BE2C (cell line): ENCODE measurements at regions not wholly inside any gene's neighbourhood (a gene's known extent, or its start where the extent isn't known, plus 50 kb on each side); places are given as distances from the start of the nearest gene placed in this dataset.

Experiments used
- DNase-seq: peaks from one replicate; pipeline ENCODE4 v3.0.0-alpha.2; 2020
- H3K27me3 ChIP-seq: fragments of 250-450 bp; sonication (Bioruptor Pico); 2 replicates; pipeline ENCODE4 v1.5.1; 2020; ENCODE audit warnings: mild to moderate bottlenecking
- H3K36me3 ChIP-seq: fragments of 250-450 bp; sonication (Bioruptor Pico); 2 replicates; pipeline ENCODE4 v1.5.1; 2020; ENCODE audit warnings: mild to moderate bottlenecking
- H3K4me1 ChIP-seq: fragments of 250-450 bp; sonication (Bioruptor Pico); 2 replicates; pipeline ENCODE4 v1.5.1; 2020
- H3K4me3 ChIP-seq: 2 replicates; pipeline ENCODE4 v1.5.1; 2011; ENCODE audit warnings: low read depth, low read length
- H3K9me3 ChIP-seq: fragments of 250-450 bp; sonication (Bioruptor Pico); 2 replicates; pipeline ENCODE4 v1.5.1; 2020
- TF ChIP-seq, protein P1 (sequence below): IDR thresholded peaks from 2 replicates; pipeline ENCODE4 v1.5.1; 2012; ENCODE audit warnings: mild to moderate bottlenecking, low read depth, low read length

DNA sequence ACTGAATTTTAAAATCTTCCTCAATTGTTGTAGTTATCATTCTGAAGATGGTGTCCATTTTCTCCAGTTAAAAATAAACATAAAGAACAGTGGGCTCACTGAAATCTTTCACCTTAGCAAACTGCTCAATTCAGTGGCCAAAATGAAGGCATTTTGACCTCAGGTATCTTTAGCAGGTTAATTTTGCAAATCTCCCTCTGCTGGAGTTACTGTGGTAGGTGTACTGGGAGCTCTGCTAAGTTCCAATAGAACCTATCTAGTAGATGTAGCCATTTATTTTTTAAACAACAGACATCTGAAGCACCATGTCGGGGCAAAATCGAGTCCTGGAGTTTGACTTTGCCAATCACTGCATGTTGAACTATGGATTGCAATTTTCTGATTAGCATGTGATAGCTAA, 177.1 kb downstream of the IRS1 start:
- no peaks in the 10 kb centered on the region; the same call in 1 of the 2 replicates for H3K9me3 ChIP-seq
- H3K4me1 ChIP-seq: no peaks in the 10 kb centered on the region
- TF ChIP-seq, protein P1, sequence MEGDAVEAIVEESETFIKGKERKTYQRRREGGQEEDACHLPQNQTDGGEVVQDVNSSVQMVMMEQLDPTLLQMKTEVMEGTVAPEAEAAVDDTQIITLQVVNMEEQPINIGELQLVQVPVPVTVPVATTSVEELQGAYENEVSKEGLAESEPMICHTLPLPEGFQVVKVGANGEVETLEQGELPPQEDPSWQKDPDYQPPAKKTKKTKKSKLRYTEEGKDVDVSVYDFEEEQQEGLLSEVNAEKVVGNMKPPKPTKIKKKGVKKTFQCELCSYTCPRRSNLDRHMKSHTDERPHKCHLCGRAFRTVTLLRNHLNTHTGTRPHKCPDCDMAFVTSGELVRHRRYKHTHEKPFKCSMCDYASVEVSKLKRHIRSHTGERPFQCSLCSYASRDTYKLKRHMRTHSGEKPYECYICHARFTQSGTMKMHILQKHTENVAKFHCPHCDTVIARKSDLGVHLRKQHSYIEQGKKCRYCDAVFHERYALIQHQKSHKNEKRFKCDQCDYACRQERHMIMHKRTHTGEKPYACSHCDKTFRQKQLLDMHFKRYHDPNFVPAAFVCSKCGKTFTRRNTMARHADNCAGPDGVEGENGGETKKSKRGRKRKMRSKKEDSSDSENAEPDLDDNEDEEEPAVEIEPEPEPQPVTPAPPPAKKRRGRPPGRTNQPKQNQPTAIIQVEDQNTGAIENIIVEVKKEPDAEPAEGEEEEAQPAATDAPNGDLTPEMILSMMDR: no peak
- H3K4me3 ChIP-seq: no peak overlapping the region
- no peak for DNase-seq
- H3K27me3 ChIP-seq: no peaks in the 10 kb centered on the region
- no peaks in the 10 kb centered on the region for H3K36me3 ChIP-seq

DNA sequence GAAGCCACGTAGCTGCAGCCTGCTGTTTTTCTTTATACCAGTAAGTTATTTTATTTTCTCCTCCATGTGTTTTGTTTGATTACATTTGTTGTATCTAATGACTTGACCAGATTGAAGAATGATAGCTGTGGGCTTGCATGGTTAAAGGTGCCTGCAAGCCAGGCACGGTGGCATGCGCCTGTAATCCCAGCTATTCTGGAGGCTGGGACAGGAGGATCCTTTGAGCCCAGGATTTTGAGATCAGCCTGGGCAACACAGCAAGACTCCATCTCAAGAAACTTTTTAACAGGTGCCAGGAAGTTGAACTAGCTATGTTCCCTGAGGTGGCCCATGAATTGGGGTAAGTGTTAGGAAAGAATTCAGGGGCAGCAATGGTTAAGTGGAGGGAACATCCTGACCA, 179.4 kb downstream of the IRS1 start:
- TF ChIP-seq, protein P1: no peak
- Histone ChIP-seq H3K4me3 (no peak overlapping the region), H3K27me3 (no peaks in the 10 kb centered on the region), H3K9me3 (no peaks in the 10 kb centered on the region; the same call in 1 of the 2 replicates), H3K4me1 (peaks cover 3% of the 10 kb centered on the region; the same call in 1 of the 2 replicates), H3K36me3 (no peaks in the 10 kb centered on the region)
- no peak for DNase-seq

DNA sequence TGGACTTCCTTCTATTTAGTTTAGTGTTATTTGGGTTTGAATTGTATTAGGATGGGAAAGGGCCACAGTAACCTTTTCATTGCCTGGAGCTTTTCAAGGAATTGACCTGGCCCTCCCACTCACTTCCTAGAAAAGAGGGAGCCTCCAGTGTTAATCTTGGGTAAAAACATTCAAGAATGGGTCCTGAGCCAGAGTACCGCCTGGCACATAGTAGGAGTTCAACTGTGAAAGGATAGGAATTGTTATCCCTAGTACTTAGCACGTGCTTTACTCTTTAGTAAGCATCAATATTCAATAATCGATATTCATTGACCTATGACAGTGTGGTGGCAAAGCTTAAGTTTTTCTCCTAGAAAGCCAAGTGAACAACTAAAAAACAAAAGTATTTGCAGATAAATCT, 179.9 kb downstream of the IRS1 start:
- DNase-seq: no peak
- TF ChIP-seq, protein P1: no peak
- Histone ChIP-seq H3K4me1 (peaks cover 3% of the 10 kb centered on the region; the same call in 1 of the 2 replicates), H3K4me3 (no peak overlapping the region), H3K9me3 (no peaks in the 10 kb centered on the region), H3K27me3 (no peaks in the 10 kb centered on the region), H3K36me3 (no peaks in the 10 kb centered on the region)

DNA sequence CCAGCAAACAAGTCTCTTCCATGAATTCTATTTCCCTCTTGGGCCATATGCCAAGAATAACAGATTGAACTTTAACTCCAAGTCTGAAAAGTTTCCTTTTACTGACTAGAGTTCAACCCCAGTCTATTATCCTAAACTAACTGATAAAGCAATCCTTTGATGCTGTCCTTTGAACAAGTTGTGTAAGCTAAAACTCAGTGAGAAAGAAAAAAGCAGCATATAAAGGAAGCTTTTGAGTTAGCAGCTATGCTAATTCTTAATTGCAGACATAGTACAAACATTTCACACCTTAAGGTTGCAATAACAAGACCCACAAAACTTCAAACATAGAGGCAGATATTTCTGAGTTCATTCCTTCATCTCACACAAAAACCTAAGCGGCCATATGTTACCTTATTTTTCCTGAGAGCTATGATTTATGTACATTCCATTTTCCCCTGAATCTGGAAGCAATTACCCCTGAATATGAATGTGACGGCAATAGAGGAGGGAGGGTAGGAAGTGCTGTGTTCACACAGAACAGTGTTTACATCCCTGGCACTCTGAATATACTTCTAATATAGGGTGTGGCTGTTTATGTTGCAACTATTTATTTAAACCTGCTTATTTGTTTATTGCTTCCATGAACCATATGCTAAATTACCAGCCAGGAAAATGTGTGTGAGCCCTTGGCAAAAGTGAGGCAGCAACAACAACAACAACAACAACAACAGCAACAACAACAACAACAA, 180.6 kb downstream of the IRS1 start:
- TF ChIP-seq, protein P1: no peak
- no peaks in the 10 kb centered on the region for H3K9me3 ChIP-seq
- H3K4me3 ChIP-seq: no peak overlapping the region
- no peaks in the 10 kb centered on the region for H3K36me3 ChIP-seq
- DNase-seq: no peak
- H3K27me3 ChIP-seq: no peaks in the 10 kb centered on the region
- H3K4me1 ChIP-seq: peaks cover 3% of the 10 kb centered on the region; the same call in 1 of the 2 replicates

DNA sequence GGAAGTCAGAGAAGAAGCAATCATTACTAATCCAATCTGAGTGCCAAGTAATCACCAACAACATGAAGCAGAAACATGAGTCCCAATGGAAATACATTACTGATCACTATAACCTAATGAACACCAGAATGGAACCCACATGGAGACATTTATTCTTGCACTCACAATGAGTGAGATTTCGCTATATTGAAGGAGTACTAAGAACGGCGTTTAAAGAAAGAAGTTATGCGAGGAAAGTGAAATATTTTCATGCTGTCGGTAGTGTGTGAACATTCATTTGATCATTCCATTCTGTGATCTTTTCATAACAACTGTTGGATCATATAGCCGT, 181.1 kb downstream of the IRS1 start:
- H3K4me1 ChIP-seq: peaks cover 3% of the 10 kb centered on the region; the same call in 1 of the 2 replicates
- no peaks in the 10 kb centered on the region for H3K36me3 ChIP-seq
- no peaks in the 10 kb centered on the region for H3K9me3 ChIP-seq
- H3K27me3 ChIP-seq: no peaks in the 10 kb centered on the region
- TF ChIP-seq, protein P1: no peak
- no peak for DNase-seq
- H3K4me3 ChIP-seq: no peak overlapping the region

DNA sequence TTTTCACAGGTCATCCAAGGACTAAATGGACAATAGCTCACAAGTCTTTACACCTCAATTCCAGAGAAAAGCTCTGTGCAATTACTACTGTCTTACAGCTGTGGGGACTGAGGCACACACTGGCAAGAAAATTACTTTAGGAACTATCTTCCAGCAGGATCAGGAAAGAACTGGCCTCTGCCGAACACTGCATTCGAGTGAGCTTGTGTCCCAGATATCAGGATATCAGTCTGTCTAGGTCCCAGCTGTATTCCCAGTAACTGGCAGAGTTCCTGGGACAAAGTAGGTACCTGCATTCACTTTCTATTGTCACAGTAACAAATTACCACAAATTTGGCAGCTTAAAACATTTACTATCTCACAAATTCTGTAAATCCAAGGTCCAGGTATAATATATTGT, 183.7 kb downstream of the IRS1 start:
- H3K4me3 ChIP-seq: no peak overlapping the region
- peaks cover 3% of the 10 kb centered on the region; the same call in 1 of the 2 replicates for H3K4me1 ChIP-seq
- no peaks in the 10 kb centered on the region for H3K36me3 ChIP-seq
- DNase-seq: no peak
- TF ChIP-seq, protein P1: no peak
- H3K9me3 ChIP-seq: no peaks in the 10 kb centered on the region
- H3K27me3 ChIP-seq: no peaks in the 10 kb centered on the region
